Fibroblast of skin of scalp (primary cell): ENCODE measurements at regions not wholly inside any gene's neighbourhood (a gene's known extent, or its start where the extent isn't known, plus 50 kb on each side); places are given as distances from the start of the nearest gene placed in this dataset.
"Not testable (repeated sequence)": the region's sequence is repeated elsewhere in the genome, so short reads cannot be mapped to it uniquely, and the experiment has no call there.

Source experiments
- DNase-seq: peaks from one replicate; pipeline ENCODE4 v3.0.0-alpha.2; 2013

DNA sequence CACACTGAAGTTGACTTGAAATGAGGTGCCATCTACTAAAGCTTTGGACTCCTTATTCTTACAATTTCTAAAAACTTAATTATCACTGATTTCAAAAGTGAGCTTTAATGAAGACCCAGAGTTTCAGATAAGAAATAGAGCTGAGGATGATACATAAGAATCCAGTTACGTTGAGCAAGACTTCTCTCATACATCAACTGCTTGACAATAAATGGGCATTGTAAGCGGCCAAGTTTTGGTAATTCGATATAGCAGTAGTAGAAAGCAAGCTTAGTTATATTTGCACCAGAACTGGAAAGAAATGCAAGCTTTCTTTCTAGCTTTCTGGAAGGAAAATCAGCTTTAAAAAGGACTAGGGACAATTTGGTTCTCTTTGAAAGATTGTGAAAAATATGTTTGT lies 1359.6 kb downstream of the FSCB start:
- no peak for DNase-seq

DNA sequence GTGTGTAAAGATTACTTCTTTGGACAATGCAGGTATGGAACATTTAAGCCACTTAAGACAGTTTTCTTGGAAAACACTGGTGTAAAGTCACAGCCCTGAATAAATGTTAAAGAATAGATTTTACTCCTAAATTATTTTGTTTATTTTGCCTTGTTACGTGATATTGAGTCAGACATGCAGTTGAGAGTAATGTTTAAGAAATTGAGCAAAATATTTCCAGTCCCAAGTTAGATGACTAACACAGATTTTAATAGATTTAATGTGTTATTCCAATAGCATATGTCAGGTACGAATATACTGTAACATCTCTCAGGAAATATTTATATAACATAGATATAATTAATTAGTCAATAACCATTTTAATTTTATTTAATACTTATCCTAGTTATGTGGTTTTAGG lies 1361.7 kb downstream of the FSCB start:
- DNase-seq = no peak

DNA sequence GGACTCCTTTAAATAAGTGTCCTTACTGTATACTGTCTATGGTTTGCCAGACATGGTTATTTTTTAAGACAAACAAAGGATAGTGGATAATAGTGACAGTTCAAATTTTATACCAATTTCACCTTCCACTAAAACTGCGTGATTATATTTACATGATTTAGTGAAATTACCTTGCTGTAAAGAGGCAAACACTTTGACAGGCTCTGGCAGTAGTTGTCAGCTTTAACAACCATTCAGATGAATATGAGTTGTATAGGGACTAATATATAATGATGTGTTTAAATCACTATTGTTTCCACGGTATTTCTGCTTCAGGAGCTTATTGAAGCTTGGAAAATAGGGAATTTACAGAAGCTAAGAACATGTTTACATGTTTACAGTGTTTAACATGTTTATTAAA lies 1364.0 kb downstream of the FSCB start:
- no peak for DNase-seq

DNA sequence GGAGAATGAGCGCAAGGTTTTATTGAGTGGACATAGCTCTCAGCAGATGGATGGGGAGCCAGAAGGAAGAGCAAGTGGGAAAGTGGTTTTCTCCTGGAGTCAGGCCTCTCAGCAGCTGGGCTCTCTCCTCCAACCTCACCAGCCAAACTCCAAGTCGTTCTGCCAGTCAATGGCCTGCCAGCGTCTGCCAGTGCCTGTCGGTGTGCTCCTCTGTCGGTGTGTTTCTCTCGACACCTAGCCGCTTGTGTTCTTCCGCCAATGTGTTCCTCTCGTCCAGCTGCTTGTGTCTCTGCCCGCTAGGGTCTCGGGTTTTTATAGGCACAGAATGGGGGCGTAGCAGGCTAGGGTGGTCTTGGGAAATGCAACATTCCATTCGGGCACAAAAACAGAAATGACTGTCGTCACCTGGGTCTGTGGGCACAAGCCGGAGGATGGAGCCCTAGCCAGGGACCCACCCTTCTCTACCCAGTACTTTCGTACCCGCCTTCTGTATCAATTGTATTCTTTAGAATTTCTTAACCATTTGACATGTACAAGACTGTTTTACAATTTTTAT lies 1365.4 kb downstream of the FSCB start:
- DNase-seq = no peak

DNA sequence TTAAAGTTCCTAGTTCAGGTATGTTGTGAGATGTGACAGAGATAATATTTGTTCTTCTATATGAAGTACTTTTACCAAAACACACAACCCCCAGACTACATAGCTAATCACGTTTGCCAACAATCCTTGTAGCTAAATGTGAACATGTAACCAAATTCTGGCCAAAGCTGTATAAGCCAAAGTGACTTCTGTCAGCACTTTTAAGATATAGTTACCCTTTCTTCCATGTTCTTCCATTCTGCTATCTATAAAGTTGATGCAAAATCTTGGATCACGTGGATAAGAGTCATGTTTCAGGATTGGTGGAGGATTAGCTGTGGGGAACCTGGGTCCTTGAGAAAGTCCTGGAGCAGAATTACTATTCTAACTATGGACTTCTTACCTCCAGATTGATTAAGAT lies 1366.6 kb downstream of the FSCB start:
- no peak for DNase-seq

DNA sequence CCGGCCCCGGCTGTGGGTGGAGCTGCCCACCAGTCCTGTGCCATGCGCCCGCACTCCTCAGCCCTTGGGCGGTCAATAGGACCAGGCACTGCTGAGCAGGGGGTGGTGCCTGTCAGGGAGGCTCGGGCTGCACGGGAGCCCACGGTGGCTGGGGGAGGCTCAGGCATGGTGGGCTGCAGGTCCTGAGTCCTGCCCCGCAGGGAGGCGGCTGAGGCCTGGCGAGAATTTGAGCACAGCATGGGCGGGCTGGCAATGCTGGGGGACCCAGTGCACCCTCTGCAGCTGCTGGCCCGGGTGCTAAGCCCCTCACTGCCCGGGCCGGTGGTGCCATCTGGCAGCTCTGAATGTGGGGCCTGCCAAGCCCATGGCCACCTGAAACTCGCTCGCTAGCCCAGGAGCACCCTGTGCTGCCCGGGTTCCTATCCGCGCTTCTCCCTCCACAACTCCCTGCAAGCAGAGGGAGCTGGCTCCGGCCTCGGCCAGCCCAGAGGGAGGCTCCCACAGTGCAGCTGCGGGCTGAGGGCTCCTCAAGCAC lies 1371.1 kb downstream of the FSCB start:
- no peak for DNase-seq

DNA sequence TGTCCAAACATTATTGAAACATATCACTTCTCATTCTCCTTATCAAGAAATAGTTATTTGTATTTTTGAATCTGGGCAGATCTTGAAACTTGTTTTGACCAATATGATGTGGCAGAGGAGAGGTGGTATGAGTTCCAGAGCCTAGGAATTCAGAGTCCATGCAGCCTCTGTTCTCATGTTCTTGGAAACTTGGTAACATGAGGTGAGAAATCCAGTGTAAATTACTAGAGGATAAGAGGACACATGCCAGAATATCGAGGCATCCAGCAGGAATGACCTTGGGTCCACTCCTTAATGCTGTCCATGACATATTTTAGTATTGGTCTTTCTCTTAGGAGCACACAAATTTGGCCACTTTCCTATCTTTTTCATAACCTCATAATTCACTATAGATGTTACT lies 1374.6 kb downstream of the FSCB start:
- DNase-seq = no peak

DNA sequence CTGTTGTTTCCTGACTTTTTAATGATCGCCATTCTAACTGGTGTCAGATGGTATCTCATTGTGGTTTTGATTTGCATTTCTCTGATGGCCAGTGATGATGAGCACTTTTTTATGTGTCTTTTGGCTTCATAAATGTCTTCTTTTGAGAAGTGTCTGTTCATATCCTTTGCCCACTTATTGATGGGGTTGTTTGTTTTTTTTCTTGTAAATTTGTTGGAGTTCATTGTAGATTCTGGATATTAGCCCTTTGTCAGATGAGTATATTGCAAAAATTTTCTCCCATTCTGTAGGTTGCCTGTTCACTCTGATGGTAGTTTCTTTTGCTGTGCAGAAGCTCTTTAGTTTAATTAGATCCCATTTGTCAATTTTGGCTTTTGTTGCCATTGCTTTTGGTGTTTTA lies 1378.7 kb downstream of the FSCB start:
- DNase-seq = not testable (repeated sequence)

DNA sequence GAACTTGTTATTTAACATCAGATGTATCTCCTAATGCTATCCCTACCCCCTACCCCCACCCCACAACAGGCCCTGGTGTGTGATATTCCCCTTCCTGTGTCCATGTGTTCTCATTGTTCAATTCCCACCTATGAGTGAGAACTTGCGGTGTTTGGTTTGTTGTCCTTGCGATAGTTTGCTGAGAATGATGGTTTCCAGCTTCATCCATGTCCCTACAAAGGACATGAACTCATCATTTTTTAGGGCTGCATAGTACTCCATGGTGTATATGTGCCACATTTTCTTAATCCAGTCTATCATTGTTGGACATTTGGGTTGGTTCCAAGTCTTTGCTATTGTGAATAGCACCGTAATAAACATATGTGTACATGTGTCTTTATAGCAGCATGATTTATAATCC lies 1379.2 kb downstream of the FSCB start:
- not testable (repeated sequence) for DNase-seq

DNA sequence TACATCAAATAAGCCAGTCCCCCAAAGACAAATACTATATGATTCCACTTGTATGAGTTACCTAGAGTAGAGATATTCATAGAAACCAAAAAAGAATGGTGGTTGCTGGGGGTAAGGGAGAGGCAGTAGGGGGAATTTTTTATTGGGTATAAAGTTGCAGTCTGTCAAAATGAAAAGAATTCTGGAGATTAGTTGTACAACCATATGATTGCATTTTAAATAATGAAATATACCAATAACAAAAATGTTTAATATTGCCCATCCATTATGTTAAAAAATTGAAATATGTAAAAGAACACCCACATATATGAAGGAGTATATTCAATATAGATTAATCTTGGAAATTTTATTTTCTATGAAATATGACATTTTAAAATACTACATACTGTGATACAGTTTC lies 1383.5 kb downstream of the FSCB start:
- no peak for DNase-seq

DNA sequence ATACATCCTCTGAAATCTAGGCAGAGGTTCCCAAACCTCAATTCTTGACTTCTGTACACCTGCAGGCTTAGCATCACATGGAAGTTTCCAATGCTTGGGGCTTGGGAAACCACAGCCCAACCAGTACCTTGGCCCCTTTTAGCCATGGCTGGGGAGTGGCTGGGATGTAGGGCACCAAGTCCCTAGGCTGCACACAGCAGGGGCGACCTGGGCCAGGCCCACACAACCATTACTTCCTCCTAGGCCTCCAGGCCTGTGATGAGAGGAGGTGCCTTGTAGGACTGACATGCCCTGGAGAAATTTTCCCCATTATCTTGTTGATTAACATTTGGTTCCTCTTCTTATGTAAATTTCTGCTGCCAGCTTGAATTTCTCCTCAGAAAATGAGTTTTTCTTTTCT lies 1387.4 kb downstream of the FSCB start:
- DNase-seq = no peak

DNA sequence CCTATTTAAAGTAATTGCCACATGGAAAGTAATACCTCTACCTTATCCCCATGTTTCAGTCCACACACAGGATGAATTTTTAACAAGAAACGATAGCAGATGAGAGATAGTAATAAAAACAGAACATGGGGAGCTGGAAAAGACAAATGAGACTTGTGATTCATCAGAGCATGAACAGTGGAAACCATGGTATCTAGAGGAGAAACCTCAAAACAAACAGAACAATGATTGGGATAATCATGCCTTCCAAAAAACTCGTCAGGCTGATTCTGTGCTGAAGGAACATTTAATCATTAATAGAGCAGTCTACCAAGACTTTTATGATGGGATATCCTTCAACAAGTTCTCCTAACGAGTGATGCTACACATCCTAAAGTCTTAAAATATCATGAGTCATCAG lies 1390.7 kb downstream of the FSCB start:
- DNase-seq = no peak

DNA sequence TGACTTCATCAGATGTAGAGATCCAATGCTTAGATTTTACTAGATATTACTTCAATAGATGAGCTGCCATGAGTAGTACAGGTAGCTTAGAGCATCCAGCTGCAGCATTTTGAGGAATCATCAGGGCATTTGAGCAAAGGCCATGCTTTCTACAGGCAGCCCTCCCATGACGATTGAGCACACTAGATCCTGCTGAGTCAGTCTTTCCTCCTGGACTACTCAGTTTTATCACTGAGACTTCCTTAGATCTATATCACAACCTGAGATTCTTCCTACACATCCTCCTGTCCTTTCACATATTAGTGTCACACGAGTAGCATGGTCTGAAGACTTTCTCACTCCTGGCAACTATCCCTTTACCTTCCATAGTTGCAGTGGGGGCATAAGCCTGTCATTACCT lies 1401.8 kb downstream of the FSCB start:
- DNase-seq = no peak

DNA sequence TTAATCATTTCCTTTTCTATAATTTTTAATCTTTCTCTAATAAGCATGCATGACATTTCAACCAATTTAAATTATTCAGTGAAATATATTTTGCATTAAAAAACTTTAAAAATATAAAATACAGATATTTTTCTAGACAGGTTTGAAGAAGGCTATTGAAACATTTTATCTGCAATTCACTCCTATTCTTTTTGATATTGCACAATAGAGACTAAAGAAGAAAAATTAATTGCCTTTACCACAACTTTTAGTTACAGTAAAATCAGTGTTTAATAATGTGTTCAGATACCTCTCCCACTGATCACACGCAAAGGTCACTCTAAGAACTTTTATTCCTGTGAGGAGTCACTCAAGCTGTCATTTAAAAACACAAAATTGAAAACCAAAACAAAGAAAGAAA lies 1416.7 kb downstream of the FSCB start:
- no peak for DNase-seq

DNA sequence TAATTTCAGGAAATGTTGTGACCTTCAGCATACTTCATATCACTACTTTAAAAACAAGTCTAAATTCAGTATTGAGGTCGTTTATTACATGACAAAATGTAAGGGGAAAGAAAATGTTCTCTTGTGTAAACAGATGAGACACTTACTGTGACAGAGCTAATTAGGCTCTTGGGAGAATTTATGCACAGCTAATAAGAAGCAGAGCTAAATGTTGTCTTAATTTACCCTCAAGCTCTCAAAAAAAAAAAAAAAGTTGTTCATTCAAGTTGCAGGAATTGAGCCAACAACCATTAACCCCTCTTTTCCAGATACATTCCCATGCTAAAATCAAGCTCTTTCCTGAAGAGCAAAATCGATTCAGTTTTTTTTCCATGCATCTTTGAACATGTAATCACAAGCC lies 1419.4 kb downstream of the FSCB start:
- DNase-seq = no peak

DNA sequence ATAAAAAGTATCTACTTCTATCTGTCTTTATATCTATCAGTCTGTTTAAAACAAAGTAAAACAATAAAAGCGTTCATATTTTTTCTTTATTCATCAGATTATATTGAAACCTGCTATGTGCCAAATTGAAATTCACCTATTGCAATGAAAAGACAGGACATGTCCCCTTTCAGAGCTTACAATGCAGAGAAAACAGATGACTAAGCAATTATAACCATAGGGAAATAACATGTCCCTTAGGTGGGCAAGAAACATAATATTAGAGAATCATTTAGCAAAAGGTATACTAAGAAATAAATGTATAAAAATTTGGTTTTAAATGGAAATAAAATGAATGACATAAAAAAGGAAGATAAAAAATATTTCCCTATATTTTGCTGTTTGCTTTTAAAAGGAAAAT lies 1421.3 kb downstream of the FSCB start:
- no peak for DNase-seq

DNA sequence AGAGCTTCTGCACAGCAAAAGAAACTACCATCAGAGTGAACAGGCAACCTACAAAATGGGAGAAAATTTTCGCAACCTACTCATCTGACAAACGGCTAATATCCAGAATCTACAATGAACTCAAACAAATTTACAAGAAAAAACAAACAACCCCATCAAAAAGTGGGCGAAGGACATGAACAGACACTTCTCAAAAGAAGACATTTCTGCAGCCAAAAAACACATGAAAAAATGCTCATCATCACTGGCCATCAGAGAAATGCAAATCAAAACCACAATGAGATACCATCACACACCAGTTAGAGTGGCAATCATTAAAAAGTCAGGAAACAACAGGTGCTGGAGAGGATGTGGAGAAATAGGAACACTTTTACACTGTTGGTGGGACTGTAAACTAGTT lies 1439.7 kb downstream of the FSCB start:
- DNase-seq = not testable (repeated sequence)

DNA sequence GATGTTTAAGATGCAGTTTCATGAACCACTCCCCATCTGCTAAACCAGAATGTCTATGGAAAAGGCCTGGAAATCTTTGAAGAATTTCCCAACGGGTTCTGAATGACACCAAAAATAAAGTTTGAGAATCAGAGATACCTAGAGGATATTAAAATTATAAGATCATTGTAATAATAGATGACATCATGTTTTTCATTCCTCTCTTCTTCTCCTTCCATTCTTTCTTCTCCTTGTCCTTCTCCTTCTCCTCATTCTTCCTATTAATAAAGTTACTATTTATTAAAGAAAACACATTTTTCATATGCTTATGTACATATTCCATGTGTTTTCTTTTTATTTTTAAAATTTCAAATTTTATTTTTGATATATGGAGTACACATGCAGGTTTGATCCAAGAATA lies 1449.4 kb downstream of the LRFN5 start:
- no peak for DNase-seq

DNA sequence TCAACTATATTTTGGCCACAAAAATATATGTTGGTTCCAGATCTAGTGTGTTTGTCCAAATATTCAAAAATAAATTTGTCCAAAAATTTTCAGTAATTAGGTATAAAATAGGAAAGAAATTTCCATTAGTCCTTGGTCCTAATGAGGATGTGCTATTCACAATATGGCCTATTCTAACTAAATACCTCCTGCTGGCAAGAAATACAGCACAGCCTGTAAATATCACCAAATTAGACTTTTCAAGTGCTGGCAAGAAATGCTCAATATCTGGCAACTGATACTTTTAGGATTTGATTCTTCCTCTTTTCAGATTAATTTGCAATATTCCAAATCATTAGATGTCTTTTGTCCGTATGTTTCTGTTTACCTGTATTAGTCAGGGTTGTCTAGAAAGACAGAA lies 1446.2 kb downstream of the LRFN5 start:
- DNase-seq = no peak

DNA sequence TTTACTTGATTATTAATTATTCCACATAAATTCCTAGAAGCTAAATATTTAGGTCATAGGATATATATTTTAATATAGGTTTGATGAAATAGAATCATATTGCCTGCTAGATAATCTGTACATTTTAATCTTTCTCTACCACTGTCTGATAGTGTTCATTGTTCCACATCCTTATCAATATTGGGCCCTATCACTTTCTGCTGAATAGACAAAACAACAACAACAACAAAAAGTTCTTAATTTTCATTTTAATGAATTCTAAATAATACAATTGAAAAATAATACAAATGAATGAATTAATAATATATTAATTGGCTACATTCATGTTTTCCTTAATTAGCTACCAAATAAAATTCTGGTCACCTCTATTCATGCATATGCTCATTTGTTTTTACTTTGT lies 1437.2 kb downstream of the LRFN5 start:
- DNase-seq = no peak

DNA sequence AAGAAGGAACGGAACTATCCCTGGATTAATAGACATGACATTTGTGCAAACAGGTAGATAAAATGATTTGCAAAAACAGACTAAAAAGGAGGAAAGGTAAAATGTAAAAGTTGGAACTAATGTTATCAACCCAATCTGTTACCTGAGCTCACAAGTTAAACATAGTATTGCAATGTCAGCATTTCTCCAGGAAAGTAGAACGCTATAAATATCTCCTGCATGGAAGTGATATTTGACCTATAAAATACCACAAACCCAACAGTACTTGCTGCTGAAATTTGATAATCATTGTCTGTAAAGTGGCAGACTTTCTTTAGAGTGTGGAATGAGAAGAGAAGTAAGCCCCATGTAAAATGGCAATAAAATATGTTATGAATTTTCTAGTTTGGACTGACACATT lies 1435.7 kb downstream of the LRFN5 start:
- DNase-seq = no peak

DNA sequence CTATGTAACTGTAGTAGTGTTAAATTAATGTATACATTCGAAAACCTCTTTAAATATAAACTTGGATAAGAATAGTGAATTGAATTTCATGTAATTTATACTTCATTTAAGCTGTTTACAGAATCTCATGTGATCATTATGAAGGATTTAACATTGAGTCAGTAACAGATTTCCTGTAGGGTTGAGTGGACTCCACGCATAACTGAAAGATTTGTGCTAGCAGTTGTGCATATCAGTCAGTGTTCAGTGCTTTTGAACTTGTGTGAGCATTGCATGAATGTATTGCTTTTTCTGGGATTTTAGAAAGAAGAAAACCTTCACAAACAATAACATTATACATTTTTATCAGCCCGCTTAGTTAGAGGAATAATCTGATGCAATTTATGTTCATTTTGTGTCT lies 1435.3 kb downstream of the LRFN5 start:
- DNase-seq = no peak

DNA sequence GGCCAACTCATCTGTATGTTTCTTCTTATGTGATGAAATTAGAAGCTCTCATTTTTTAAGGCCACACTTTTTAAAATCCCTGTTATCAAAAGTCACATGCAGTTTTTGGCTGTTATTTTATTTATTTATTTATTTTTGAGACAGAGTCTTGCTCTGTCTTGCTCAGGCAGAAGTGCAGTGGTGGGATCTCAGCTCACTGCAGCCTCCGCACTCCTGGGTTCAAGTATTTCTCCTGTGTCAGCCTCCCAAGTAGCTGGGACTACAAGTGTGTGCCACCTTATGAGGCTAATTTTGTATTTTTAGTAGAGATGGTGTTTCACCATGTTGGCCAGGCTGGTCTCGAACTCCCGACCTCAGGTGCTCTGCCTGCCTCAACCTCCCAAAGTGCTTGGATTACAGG lies 1434.5 kb downstream of the LRFN5 start:
- DNase-seq = no peak

DNA sequence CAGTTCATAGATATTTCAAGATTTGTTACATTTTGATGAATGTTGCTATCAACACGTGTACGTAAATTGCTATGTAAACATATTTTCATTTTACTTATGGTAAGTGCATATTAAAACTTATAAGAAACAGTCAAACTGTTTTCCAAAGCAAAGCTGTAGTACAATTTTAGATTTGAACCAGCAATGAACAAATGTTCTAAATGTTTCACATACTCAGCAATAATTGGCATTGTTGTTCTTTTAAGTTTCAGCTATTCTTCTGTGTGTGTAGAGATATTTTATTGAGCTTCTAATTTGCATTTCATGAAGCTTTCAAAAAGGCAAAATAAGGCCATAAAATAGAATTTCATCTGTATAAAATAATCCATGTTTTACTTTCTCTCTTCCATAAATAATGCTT lies 1433.2 kb downstream of the LRFN5 start:
- DNase-seq = no peak

DNA sequence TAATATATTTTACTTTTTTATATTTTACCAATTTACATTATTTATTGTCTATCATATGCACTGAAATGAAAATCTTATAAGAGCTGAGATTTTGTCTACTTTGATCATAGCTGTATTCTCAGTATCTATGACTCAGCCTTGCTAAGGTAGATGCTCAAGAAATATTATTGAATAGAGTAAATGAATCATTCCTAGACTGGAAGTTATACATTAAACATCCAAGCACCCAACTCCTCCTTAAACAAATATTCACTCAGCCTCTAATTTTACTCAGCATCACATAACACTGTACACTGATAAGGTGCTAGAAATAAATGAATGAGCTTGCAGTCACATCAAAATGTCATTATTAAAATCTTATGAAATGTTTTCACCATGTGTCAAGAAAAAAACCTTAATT lies 1424.9 kb downstream of the LRFN5 start:
- no peak for DNase-seq
